ENCODE measurements at regions not wholly inside any gene's neighbourhood (a gene's known extent, or its start where the extent isn't known, plus 50 kb on each side); places are given as distances from the start of the nearest gene placed in this dataset.
"Not testable (repeated sequence)": the region's sequence is repeated elsewhere in the genome, so short reads cannot be mapped to it uniquely, and the experiment has no call there.

- no peak overlapping the region for H3K27ac ChIP-seq
- no peaks in the 10 kb centered on the region for H3K36me3 ChIP-seq (ENCODE audit: insufficient read depth, low read length)
- H3K4me3 ChIP-seq: no peak overlapping the region
- TF ChIP-seq POLR2AphosphoS5 (IDR thresholded peaks at IDR 0.05; ENCODE audit: borderline replicate concordance, low read depth, low read length) (no peak), FOXP2 (optimal IDR thresholded peaks at IDR 0.05; ENCODE audit: control extremely low read depth, extremely low read length, insufficient read depth) (no peak), EZH2 (IDR thresholded peaks at IDR 0.05) (no peak)
- H3K9me3 ChIP-seq (ENCODE audit: low read depth, low read length): no peaks in the 10 kb centered on the region
- DNase-seq (ENCODE audit: low read depth, low spot score): no peak
- H3K9ac ChIP-seq (ENCODE audit: insufficient read length): no peak overlapping the region
Measured at GRCh38 chr13:87207280-87208003, 463.7 kb upstream of the SLITRK5 start.

- H3K4me3 ChIP-seq: no peak overlapping the region
- no peak overlapping the region for H3K9ac ChIP-seq (ENCODE audit: insufficient read length)
- TF ChIP-seq POLR2AphosphoS5 (IDR thresholded peaks at IDR 0.05; ENCODE audit: borderline replicate concordance, low read depth, low read length) (no peak), FOXP2 (optimal IDR thresholded peaks at IDR 0.05; ENCODE audit: control extremely low read depth, extremely low read length, insufficient read depth) (no peak), EZH2 (IDR thresholded peaks at IDR 0.05) (no peak)
- no peaks in the 10 kb centered on the region for H3K9me3 ChIP-seq (ENCODE audit: low read depth, low read length)
- no peak for DNase-seq (ENCODE audit: low read depth, low spot score)
- H3K27ac ChIP-seq: no peak overlapping the region
- no peaks in the 10 kb centered on the region for H3K36me3 ChIP-seq (ENCODE audit: insufficient read depth, low read length)
Measured at GRCh38 chr13:87208636-87209035, 462.5 kb upstream of the SLITRK5 start.

GRCh38 chr13:87234981-87235380 lies 436.2 kb upstream of the SLITRK5 start:
- H3K36me3 ChIP-seq (ENCODE audit: insufficient read depth, low read length): no peaks in the 10 kb centered on the region
- no peak overlapping the region for H3K9ac ChIP-seq (ENCODE audit: insufficient read length)
- no peaks in the 10 kb centered on the region for H3K9me3 ChIP-seq (ENCODE audit: low read depth, low read length)
- no peak overlapping the region for H3K27ac ChIP-seq
- DNase-seq (ENCODE audit: low read depth, low spot score): no peak
- TF ChIP-seq POLR2AphosphoS5 (IDR thresholded peaks at IDR 0.05; ENCODE audit: borderline replicate concordance, low read depth, low read length) (no peak), EZH2 (IDR thresholded peaks at IDR 0.05) (no peak)
- H3K4me3 ChIP-seq: no peak overlapping the region

- no peaks in the 10 kb centered on the region for H3K9me3 ChIP-seq (ENCODE audit: low read depth, low read length)
- H3K9ac ChIP-seq (ENCODE audit: insufficient read length): no peak overlapping the region
- H3K4me3 ChIP-seq: no peak overlapping the region
- DNase-seq (ENCODE audit: low read depth, low spot score): no peak
- TF ChIP-seq FOXP2 (optimal IDR thresholded peaks at IDR 0.05; ENCODE audit: control extremely low read depth, extremely low read length, insufficient read depth) (no peak), EZH2 (IDR thresholded peaks at IDR 0.05) (no peak), POLR2AphosphoS5 (IDR thresholded peaks at IDR 0.05; ENCODE audit: borderline replicate concordance, low read depth, low read length) (no peak)
- no peak overlapping the region for H3K27ac ChIP-seq
- no peaks in the 10 kb centered on the region for H3K36me3 ChIP-seq (ENCODE audit: insufficient read depth, low read length)
Measured at GRCh38 chr13:87235621-87236020, 435.6 kb upstream of the SLITRK5 start.

- no peaks in the 10 kb centered on the region for H3K9me3 ChIP-seq (ENCODE audit: low read depth, low read length)
- no peak overlapping the region for H3K27ac ChIP-seq
- H3K4me3 ChIP-seq: no peak overlapping the region
- TF ChIP-seq EZH2 (IDR thresholded peaks at IDR 0.05): no peak
- TF ChIP-seq POLR2AphosphoS5 (IDR thresholded peaks at IDR 0.05; ENCODE audit: borderline replicate concordance, low read depth, low read length): no peak
- no peak for TF ChIP-seq FOXP2 (optimal IDR thresholded peaks at IDR 0.05; ENCODE audit: control extremely low read depth, extremely low read length, insufficient read depth)
- H3K9ac ChIP-seq (ENCODE audit: insufficient read length): no peak overlapping the region
- DNase-seq (ENCODE audit: low read depth, low spot score): no peak
- H3K36me3 ChIP-seq (ENCODE audit: insufficient read depth, low read length): no peaks in the 10 kb centered on the region
Measured at GRCh38 chr13:87244256-87244890, 426.8 kb upstream of the SLITRK5 start.

- not testable (repeated sequence) for H3K36me3 ChIP-seq (ENCODE audit: insufficient read depth, low read length); H3K27ac ChIP-seq; H3K9me3 ChIP-seq (ENCODE audit: low read depth, low read length); H3K4me3 ChIP-seq; H3K9ac ChIP-seq (ENCODE audit: insufficient read length); DNase-seq (ENCODE audit: low read depth, low spot score)
Measured at GRCh38 chr13:87249847-87250246, 421.3 kb upstream of the SLITRK5 start.

- Histone ChIP-seq H3K4me3 (no peak overlapping the region), H3K9ac (ENCODE audit: insufficient read length) (no peak overlapping the region), H3K9me3 (ENCODE audit: low read depth, low read length) (no peaks in the 10 kb centered on the region), H3K27ac (no peak overlapping the region), H3K36me3 (ENCODE audit: insufficient read depth, low read length) (no peaks in the 10 kb centered on the region)
- DNase-seq (ENCODE audit: low read depth, low spot score): no peak
- TF ChIP-seq POLR2AphosphoS5 (IDR thresholded peaks at IDR 0.05; ENCODE audit: borderline replicate concordance, low read depth, low read length) (no peak), EZH2 (IDR thresholded peaks at IDR 0.05) (no peak)
Measured at GRCh38 chr13:87255394-87255793, 415.8 kb upstream of the SLITRK5 start.

GRCh38 chr13:87259479-87260083 lies 411.6 kb upstream of the SLITRK5 start:
- no peaks in the 10 kb centered on the region for H3K9me3 ChIP-seq (ENCODE audit: low read depth, low read length)
- no peak overlapping the region for H3K4me3 ChIP-seq
- TF ChIP-seq EZH2 (IDR thresholded peaks at IDR 0.05): no peak
- no peak for TF ChIP-seq FOXP2 (optimal IDR thresholded peaks at IDR 0.05; ENCODE audit: control extremely low read depth, extremely low read length, insufficient read depth)
- TF ChIP-seq POLR2AphosphoS5 (IDR thresholded peaks at IDR 0.05; ENCODE audit: borderline replicate concordance, low read depth, low read length): no peak
- no peaks in the 10 kb centered on the region for H3K36me3 ChIP-seq (ENCODE audit: insufficient read depth, low read length)
- H3K9ac ChIP-seq (ENCODE audit: insufficient read length): no peak overlapping the region
- DNase-seq (ENCODE audit: low read depth, low spot score): no peak
- no peak overlapping the region for H3K27ac ChIP-seq

Measured in SK-N-MC (cell line).